ENCODE measurements at regions not wholly inside any gene's neighbourhood (a gene's known extent, or its start where the extent isn't known, plus 50 kb on each side); places are given as distances from the start of the nearest gene placed in this dataset.

- TF ChIP-seq ZFX (IDR thresholded peaks at IDR 0.05; ENCODE audit: borderline replicate concordance), result no peak
- TF ChIP-seq, protein P1, sequence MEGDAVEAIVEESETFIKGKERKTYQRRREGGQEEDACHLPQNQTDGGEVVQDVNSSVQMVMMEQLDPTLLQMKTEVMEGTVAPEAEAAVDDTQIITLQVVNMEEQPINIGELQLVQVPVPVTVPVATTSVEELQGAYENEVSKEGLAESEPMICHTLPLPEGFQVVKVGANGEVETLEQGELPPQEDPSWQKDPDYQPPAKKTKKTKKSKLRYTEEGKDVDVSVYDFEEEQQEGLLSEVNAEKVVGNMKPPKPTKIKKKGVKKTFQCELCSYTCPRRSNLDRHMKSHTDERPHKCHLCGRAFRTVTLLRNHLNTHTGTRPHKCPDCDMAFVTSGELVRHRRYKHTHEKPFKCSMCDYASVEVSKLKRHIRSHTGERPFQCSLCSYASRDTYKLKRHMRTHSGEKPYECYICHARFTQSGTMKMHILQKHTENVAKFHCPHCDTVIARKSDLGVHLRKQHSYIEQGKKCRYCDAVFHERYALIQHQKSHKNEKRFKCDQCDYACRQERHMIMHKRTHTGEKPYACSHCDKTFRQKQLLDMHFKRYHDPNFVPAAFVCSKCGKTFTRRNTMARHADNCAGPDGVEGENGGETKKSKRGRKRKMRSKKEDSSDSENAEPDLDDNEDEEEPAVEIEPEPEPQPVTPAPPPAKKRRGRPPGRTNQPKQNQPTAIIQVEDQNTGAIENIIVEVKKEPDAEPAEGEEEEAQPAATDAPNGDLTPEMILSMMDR (IDR thresholded peaks at IDR 0.05), result no peak
- H3K27ac ChIP-seq, result no peak overlapping the region
These were observed 59.8 kb upstream of the HSF2 start for GRCh38 chr6:122339661-122340060.

- no peak overlapping the region for H3K27ac ChIP-seq
- TF ChIP-seq, protein P1 (IDR thresholded peaks at IDR 0.05), result no peak
These were observed 52.2 kb upstream of the HSF2 start for GRCh38 chr6:122347280-122347679.

DNA sequence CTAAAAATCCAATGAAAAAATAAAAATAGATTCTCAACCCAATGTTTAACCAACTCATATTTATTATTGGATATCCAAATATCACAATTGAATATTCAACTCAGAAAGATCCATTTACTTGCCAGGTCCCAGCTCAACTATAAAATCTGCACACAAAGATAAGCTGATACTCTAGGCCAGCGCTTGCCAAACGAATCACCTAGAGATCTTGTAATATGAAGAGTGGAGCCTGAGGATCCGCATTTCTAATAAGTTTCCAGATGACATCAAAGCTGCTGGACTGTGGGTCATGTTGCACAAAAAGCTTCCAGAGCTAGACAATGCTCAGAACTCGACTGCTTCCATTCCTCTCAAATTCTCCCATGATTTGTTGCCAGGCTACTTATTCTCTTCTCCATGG lies 51.7 kb upstream of the HSF2 start:
- H3K27ac ChIP-seq, result no peak overlapping the region
- TF ChIP-seq, protein P1 (IDR thresholded peaks at IDR 0.05), result no peak
- no peak for TF ChIP-seq ZFX (IDR thresholded peaks at IDR 0.05; ENCODE audit: borderline replicate concordance)
